Midbrain (tissue), 1 donor: ENCODE measurements at regions not wholly inside any gene's neighbourhood (a gene's known extent, or its start where the extent isn't known, plus 50 kb on each side); places are given as distances from the start of the nearest gene placed in this dataset.
"Not testable (repeated sequence)": the region's sequence is repeated elsewhere in the genome, so short reads cannot be mapped to it uniquely, and the experiment has no call there.

Experiments used
- DNase-seq: peaks from one replicate; lab custom pipeline; 2025; lab: John Stamatoyannopoulos, UW

- no peak for DNase-seq
Observed at GRCh38 chr17:73851091-73851490, 206.8 kb upstream of the SDK2 start.

- no peak for DNase-seq
Observed at GRCh38 chr17:73851921-73852320, 207.7 kb upstream of the SDK2 start.

- DNase-seq = no peak
Observed at GRCh38 chr17:73855720-73856333, 211.6 kb upstream of the SDK2 start.

GRCh38 chr17:73856556-73856955, 212.3 kb upstream of the SDK2 start:
- DNase-seq = no peak

- DNase-seq = not testable (repeated sequence)
Observed at GRCh38 chr17:73859439-73860008, 215.3 kb upstream of the SDK2 start.

- no peak for DNase-seq
Observed at GRCh38 chr17:73861543-73861942, 217.3 kb upstream of the SDK2 start.

- DNase-seq = no peak
Observed at GRCh38 chr17:73863761-73864535, 219.7 kb upstream of the SDK2 start.

- DNase-seq = no peak
Observed at GRCh38 chr17:73865831-73866230, 221.6 kb upstream of the SDK2 start.

- DNase-seq = no peak
Observed at GRCh38 chr17:73867056-73867455, 222.8 kb upstream of the SDK2 start.

- no peak for DNase-seq
Observed at GRCh38 chr17:73870068-73870467, 225.8 kb upstream of the SDK2 start.

- no peak for DNase-seq
Observed at GRCh38 chr17:73870473-73870872, 226.2 kb upstream of the SDK2 start.

GRCh38 chr17:73872816-73873215, 228.6 kb upstream of the SDK2 start:
- no peak for DNase-seq

GRCh38 chr17:73874008-73874720, 229.9 kb upstream of the SDK2 start:
- DNase-seq = no peak

GRCh38 chr17:73875346-73875745, 231.1 kb upstream of the SDK2 start:
- no peak for DNase-seq

GRCh38 chr17:73877962-73878361, 233.7 kb upstream of the SDK2 start:
- DNase-seq = no peak

GRCh38 chr17:73878923-73879322, 234.7 kb upstream of the SDK2 start:
- no peak for DNase-seq

GRCh38 chr17:73879987-73880386, 235.7 kb upstream of the SDK2 start:
- no peak for DNase-seq

GRCh38 chr17:73882590-73882989, 238.3 kb upstream of the SDK2 start:
- no peak for DNase-seq

GRCh38 chr17:73883175-73883574, 238.9 kb upstream of the SDK2 start:
- DNase-seq = no peak

GRCh38 chr17:73887739-73888138, 243.5 kb upstream of the SDK2 start:
- DNase-seq = no peak

GRCh38 chr17:73888862-73889261, 244.6 kb upstream of the SDK2 start:
- no peak for DNase-seq

GRCh38 chr17:73889439-73889838, 245.2 kb upstream of the SDK2 start:
- DNase-seq = no peak
